Spleen (tissue), 11 donors: ENCODE measurements at regions not wholly inside any gene's neighbourhood (a gene's known extent, or its start where the extent isn't known, plus 50 kb on each side); places are given as distances from the start of the nearest gene placed in this dataset.

Source experiments
- DNase-seq: peaks from one replicate; pipeline ENCODE4 v3.0.0-alpha.2; 2020
- H3K27ac ChIP-seq, 8 donors: fragments of 200-600 bp; sonication (generic) in 7 of 8; 1 replicate in 4 of 8; 2 replicates in 4 of 8; pipeline versions ENCODE4 v1.5.0 to v1.8.0; 2016 to 2021; ENCODE audit warnings: inconsistent platforms in 4 of 8, mild to moderate bottlenecking in 4 of 8, moderate library complexity in 1 of 8
- H3K27me3 ChIP-seq, 7 donors: fragments of 200-600 bp; sonication (generic) in 6 of 7; replicated peaks in 1 of 7; 1 replicate in 4 of 7; 2 replicates in 3 of 7; pipeline versions ENCODE4 v1.5.0 to v1.8.0; 2016 to 2021; ENCODE audit warnings: inconsistent platforms in 3 of 7, mild to moderate bottlenecking in 1 of 7
- H3K36me3 ChIP-seq, 6 donors: fragments of 200-600 bp; sonication (generic) in 5 of 6; 1 replicate in 4 of 6; 2 replicates in 2 of 6; pipeline versions ENCODE4 v1.5.0 to v1.8.0; 2016 to 2021; ENCODE audit warnings: inconsistent platforms in 2 of 6
- H3K4me1 ChIP-seq, 6 donors: fragments of 200-600 bp; sonication (generic) in 5 of 6; 1 replicate in 3 of 6; 2 replicates in 3 of 6; pipeline versions ENCODE4 v1.5.0 to v1.8.0; 2016 to 2021; ENCODE audit warnings: inconsistent platforms in 3 of 6
- H3K4me3 ChIP-seq, 8 donors: fragments of 200-600 bp; sonication (generic) in 7 of 8; 1 replicate in 4 of 8; 2 replicates in 4 of 8; pipeline versions ENCODE4 v1.5.0 to v1.8.0; 2016 to 2021; ENCODE audit warnings: inconsistent platforms in 4 of 8, mild to moderate bottlenecking in 4 of 8, moderate library complexity in 2 of 8
- H3K9me3 ChIP-seq, 8 donors: fragments of 200-600 bp; sonication (generic) in 7 of 8; 1 replicate in 4 of 8; 2 replicates in 4 of 8; pipeline versions ENCODE4 v1.5.0 to v1.8.0; 2016 to 2021; ENCODE audit warnings: inconsistent platforms in 4 of 8
- POLR2A ChIP-seq, 3 donors: fragments of 450-650 bp; IDR thresholded peaks; one replicate each; pipeline ENCODE4 v1.5.1; 2017; ENCODE audit warnings: antibody characterized with exemption in 3 of 3, mild to moderate bottlenecking in 1 of 3
- POLR2AphosphoS5 ChIP-seq, 3 donors: sonication (generic); formaldehyde crosslinking; IDR thresholded peaks; one replicate each; pipeline ENCODE4 v1.5.1; 2017; ENCODE audit warnings: antibody characterized with exemption in 3 of 3
- WGBS, 5 donors: extraction: QIAGEN DNeasy Blood & Tissue Kit in 3 of 5; methylation state at CpG; one replicate each; pipeline versions ENCODE4 v1.1.5 to v1.1.7; 2013 to 2018; 5-methylcytosine and 5-hydroxymethylcytosine counted together
- intact Hi-C: fragments of 100-400 bp; cut with DNase I; formaldehyde crosslinking; loops from one replicate; pipeline ENCODE4 v1.15.0; 2023; ENCODE audit warnings: low total_unique reads
- TF ChIP-seq, protein P1 (sequence below), 11 experiments: fragments of 200-600 bp in 7 of 11; fragments of 450-650 bp in 4 of 11; sonication (generic) in 4 of 11; IDR thresholded peaks in 8 of 11; conservative IDR thresholded peaks in 3 of 11; 1 replicate in 7 of 11; 2 replicates in 4 of 11; pipeline versions ENCODE4 v1.4.0 to v1.8.0; 2016 to 2021; ENCODE audit warnings: antibody characterized with exemption in 11 of 11, inconsistent platforms in 4 of 11, mild to moderate bottlenecking in 1 of 11
- donor health status: healthy with polysubstance abuse.
- donor health status: DM: no; HTN: no; CAD: no; lungs with moderate emphysema.
- donor health status: DM: no; HTN: no; CAD: no.
- donor health status: Bipolar disorder and iron deficiency.
- donor health status: healthy.
- donor health status: DM: no; HTN: no; CAD: no.
- donor health status: DM: yes; HTN: yes; CAD: no.

- H3K27me3 ChIP-seq = no peaks in the 10 kb centered on the region
- no peak for DNase-seq
- intact Hi-C loops = no loop called here
- no peaks in the 10 kb centered on the region for H3K9me3 ChIP-seq
- H3K27ac ChIP-seq = peak overlapping the region in 1 of 8 donors; percentile 7
- peaks cover 0 to 24% (median 12%) of the 10 kb centered on the region in 6 donors for H3K4me1 ChIP-seq
- TF ChIP-seq POLR2A (IDR thresholded peaks at IDR 0.05) (no peak), POLR2AphosphoS5 (IDR thresholded peaks at IDR 0.05) (no peak)
- TF ChIP-seq, protein P1, sequence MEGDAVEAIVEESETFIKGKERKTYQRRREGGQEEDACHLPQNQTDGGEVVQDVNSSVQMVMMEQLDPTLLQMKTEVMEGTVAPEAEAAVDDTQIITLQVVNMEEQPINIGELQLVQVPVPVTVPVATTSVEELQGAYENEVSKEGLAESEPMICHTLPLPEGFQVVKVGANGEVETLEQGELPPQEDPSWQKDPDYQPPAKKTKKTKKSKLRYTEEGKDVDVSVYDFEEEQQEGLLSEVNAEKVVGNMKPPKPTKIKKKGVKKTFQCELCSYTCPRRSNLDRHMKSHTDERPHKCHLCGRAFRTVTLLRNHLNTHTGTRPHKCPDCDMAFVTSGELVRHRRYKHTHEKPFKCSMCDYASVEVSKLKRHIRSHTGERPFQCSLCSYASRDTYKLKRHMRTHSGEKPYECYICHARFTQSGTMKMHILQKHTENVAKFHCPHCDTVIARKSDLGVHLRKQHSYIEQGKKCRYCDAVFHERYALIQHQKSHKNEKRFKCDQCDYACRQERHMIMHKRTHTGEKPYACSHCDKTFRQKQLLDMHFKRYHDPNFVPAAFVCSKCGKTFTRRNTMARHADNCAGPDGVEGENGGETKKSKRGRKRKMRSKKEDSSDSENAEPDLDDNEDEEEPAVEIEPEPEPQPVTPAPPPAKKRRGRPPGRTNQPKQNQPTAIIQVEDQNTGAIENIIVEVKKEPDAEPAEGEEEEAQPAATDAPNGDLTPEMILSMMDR (IDR thresholded peaks at IDR 0.05 in 8 of 11, conservative IDR thresholded peaks at IDR 0.05 in 3 of 11) = no peak
- no peaks in the 10 kb centered on the region for H3K36me3 ChIP-seq
- no peak overlapping the region for H3K4me3 ChIP-seq
Measured at GRCh38 chr14:65296402-65296801, 116.1 kb upstream of the FUT8 start.

DNA sequence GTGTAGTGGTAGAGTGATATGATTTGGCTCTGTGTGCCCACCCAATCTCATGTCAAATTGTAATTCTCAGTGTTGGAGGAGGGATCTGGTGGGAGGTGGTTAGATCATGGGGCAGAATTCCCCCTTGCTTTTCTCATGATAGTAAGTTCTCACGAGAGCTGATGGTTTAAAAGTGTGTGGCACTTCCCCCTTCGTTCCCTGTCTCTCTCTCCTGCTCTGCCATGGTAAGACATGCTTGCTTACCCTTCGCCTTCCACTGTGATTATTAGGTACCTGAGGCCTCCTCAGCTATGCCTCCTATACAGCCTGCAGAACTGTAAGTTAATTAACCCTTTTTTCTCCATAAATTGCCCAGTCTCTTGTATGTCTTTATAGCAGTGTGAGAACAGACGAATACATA, 115.7 kb upstream of the FUT8 start:
- peak overlapping the region in 1 of 8 donors; percentile 7 for H3K27ac ChIP-seq
- no peaks in the 10 kb centered on the region for H3K27me3 ChIP-seq
- H3K4me1 ChIP-seq = peaks cover 0 to 19% (median 7%) of the 10 kb centered on the region in 6 donors
- no peak for TF ChIP-seq POLR2AphosphoS5 (IDR thresholded peaks at IDR 0.05)
- TF ChIP-seq POLR2A (IDR thresholded peaks at IDR 0.05) = no peak
- 80 to 93% (median 86%) methylated on average over 4 of the region's 4 CpGs for WGBS, 5 donors
- H3K4me3 ChIP-seq = no peak overlapping the region
- no peak for DNase-seq
- H3K36me3 ChIP-seq = no peaks in the 10 kb centered on the region
- intact Hi-C loops = no loop called here
- H3K9me3 ChIP-seq = no peaks in the 10 kb centered on the region

- Histone ChIP-seq H3K9me3 (no peaks in the 10 kb centered on the region), H3K4me1 (peaks cover 0 to 16% (median 0%) of the 10 kb centered on the region in 6 donors), H3K4me3 (no peak overlapping the region), H3K27me3 (no peaks in the 10 kb centered on the region), H3K36me3 (no peaks in the 10 kb centered on the region), H3K27ac (no peak overlapping the region)
- TF ChIP-seq, protein P1 (IDR thresholded peaks at IDR 0.05 in 8 of 11, conservative IDR thresholded peaks at IDR 0.05 in 3 of 11) = no peak
- TF ChIP-seq POLR2AphosphoS5 (IDR thresholded peaks at IDR 0.05) (no peak), POLR2A (IDR thresholded peaks at IDR 0.05) (no peak)
- no peak for DNase-seq
- intact Hi-C loops = no loop called here
- 88 to 98% (median 92%) methylated on average over 4 to 5 of the region's 5 CpGs for WGBS, 5 donors
Measured at GRCh38 chr14:65297744-65298143, 114.8 kb upstream of the FUT8 start.

- intact Hi-C loops = no loop called here
- no peaks in the 10 kb centered on the region for H3K36me3 ChIP-seq
- TF ChIP-seq, protein P1 (IDR thresholded peaks at IDR 0.05 in 8 of 11, conservative IDR thresholded peaks at IDR 0.05 in 3 of 11) = no peak
- no peak for TF ChIP-seq POLR2AphosphoS5 (IDR thresholded peaks at IDR 0.05)
- TF ChIP-seq POLR2A (IDR thresholded peaks at IDR 0.05) = no peak
- H3K4me1 ChIP-seq = peaks cover 0 to 32% (median 16%) of the 10 kb centered on the region in 6 donors
- H3K27me3 ChIP-seq = no peaks in the 10 kb centered on the region
- peak overlapping the region in 3 of 8 donors; percentile 5 to 33 (median 27) for H3K27ac ChIP-seq
- DNase-seq = no peak
- H3K9me3 ChIP-seq = no peaks in the 10 kb centered on the region
- WGBS, 5 donors = 70 to 78% (median 75%) methylated on average over 3 of the region's 3 CpGs
- no peak overlapping the region for H3K4me3 ChIP-seq
Measured at GRCh38 chr14:65299826-65300225, 112.7 kb upstream of the FUT8 start.
